A673 (cell line): ENCODE measurements at regions not wholly inside any gene's neighbourhood (a gene's known extent, or its start where the extent isn't known, plus 50 kb on each side); places are given as distances from the start of the nearest gene placed in this dataset.

Experiments used
- CTCF ChIP-seq: fragments of 300-800, 200-600 bp; sonication (generic); conservative IDR thresholded peaks from 2 replicates; pipeline ENCODE4 v1.5.1; 2017; ENCODE audit warnings: low read depth, mild to moderate bottlenecking, antibody characterized with exemption, low read length, moderate library complexity, mixed read lengths
- EZH2 ChIP-seq: fragments of 200-600 bp; sonication (generic); IDR thresholded peaks from 2 replicates; pipeline ENCODE4 v1.6.1; 2017; ENCODE audit warnings: borderline replicate concordance, low read depth, mild to moderate bottlenecking, mixed read lengths, antibody characterized with exemption, low read length; ENCODE audit not compliant: poor library complexity, severe bottlenecking

- no peak for TF ChIP-seq CTCF
- TF ChIP-seq EZH2, result no peak
Observed at GRCh38 chr18:57296336-57296735, 56.0 kb upstream of the ST8SIA3 start.
